SK-N-SH treated with all-trans-retinoic acid at 6 μM for 48 hours (cell line): ENCODE measurements at regions not wholly inside any gene's neighbourhood (a gene's known extent, or its start where the extent isn't known, plus 50 kb on each side); places are given as distances from the start of the nearest gene placed in this dataset.

Experiments
- CREB5 ChIP-seq: fragments of 250-450 bp; sonication (Bioruptor Pico); IDR thresholded peaks from 2 replicates; pipeline ENCODE4 v1.5.1; 2020; ENCODE audit warnings: low read depth, mild to moderate bottlenecking, moderate library complexity
- CSRNP3 ChIP-seq: fragments of 250-450 bp; sonication (Bioruptor Pico); IDR thresholded peaks from 2 replicates; pipeline ENCODE4 v1.5.1; 2021; ENCODE audit warnings: mild to moderate bottlenecking, moderate library complexity
- ESRRG ChIP-seq: fragments of 250-450 bp; sonication (Bioruptor Pico); IDR thresholded peaks from 2 replicates; pipeline ENCODE4 v1.6.1; 2021; ENCODE audit warnings: mild to moderate bottlenecking
- PATZ1 ChIP-seq: fragments of 250-450 bp; sonication (Bioruptor Pico); IDR thresholded peaks from 2 replicates; pipeline ENCODE4 v1.8.0; 2020; ENCODE audit warnings: mild to moderate bottlenecking, moderate library complexity, borderline replicate concordance
- POU6F1 ChIP-seq: fragments of 250-450 bp; sonication (Bioruptor Pico); IDR thresholded peaks from 2 replicates; pipeline ENCODE4 v1.8.0; 2021; ENCODE audit warnings: low read depth, mild to moderate bottlenecking, moderate library complexity, borderline replicate concordance
- RARB ChIP-seq: fragments of 250-450 bp; sonication (Bioruptor Pico); IDR thresholded peaks from 2 replicates; pipeline ENCODE4 v1.8.0; 2021; ENCODE audit warnings: mild to moderate bottlenecking, moderate library complexity
- TCF4 ChIP-seq: fragments of 250-450 bp; sonication (Bioruptor Pico); IDR thresholded peaks from 2 replicates; pipeline ENCODE4 v1.8.0; 2021; ENCODE audit warnings: mild to moderate bottlenecking, moderate library complexity, borderline replicate concordance
- TOX ChIP-seq: fragments of 250-450 bp; sonication (Bioruptor Pico); IDR thresholded peaks from 2 replicates; pipeline ENCODE4 v1.8.0; 2021; ENCODE audit warnings: mild to moderate bottlenecking, moderate library complexity, borderline replicate concordance
- ZC3H10 ChIP-seq: fragments of 250-450 bp; sonication (Bioruptor Pico); IDR thresholded peaks from 2 replicates; pipeline ENCODE4 v1.5.1; 2021; ENCODE audit warnings: mild to moderate bottlenecking, moderate library complexity
- ZFP3 ChIP-seq: fragments of 250-450 bp; sonication (Bioruptor Pico); IDR thresholded peaks from 2 replicates; pipeline ENCODE4 v1.5.0; 2020; ENCODE audit warnings: mild to moderate bottlenecking, moderate library complexity
- ZFP30 ChIP-seq: fragments of 450-650 bp; formaldehyde crosslinking; IDR thresholded peaks from 2 replicates; pipeline ENCODE4 v1.5.0; 2022; ENCODE audit warnings: mild to moderate bottlenecking, moderate library complexity
- ZNF565 ChIP-seq: fragments of 450-650 bp; formaldehyde crosslinking; conservative IDR thresholded peaks from 2 replicates; pipeline ENCODE4 v1.5.0; 2020; ENCODE audit warnings: low read depth, mild to moderate bottlenecking, moderate library complexity

GRCh38 chr2:17133052-17133671 is 385.1 kb downstream of the RAD51AP2 start:
- TF ChIP-seq PATZ1 (CRISPR knock-in tag) (no peak), ZFP3 (CRISPR knock-in tag) (no peak), ESRRG (CRISPR knock-in tag) (no peak), TOX (CRISPR knock-in tag) (no peak), POU6F1 (CRISPR knock-in tag) (no peak), ZC3H10 (CRISPR knock-in tag) (no peak), TCF4 (CRISPR knock-in tag) (no peak), CREB5 (CRISPR knock-in tag) (no peak), CSRNP3 (no peak), RARB (no peak), ZFP30 (no peak), ZNF565 (CRISPR knock-in tag) (no peak)
